ENCODE measurements at regions not wholly inside any gene's neighbourhood (a gene's known extent, or its start where the extent isn't known, plus 50 kb on each side); places are given as distances from the start of the nearest gene placed in this dataset.
"Not testable (repeated sequence)": the region's sequence is repeated elsewhere in the genome, so short reads cannot be mapped to it uniquely, and the experiment has no call there.

DNA sequence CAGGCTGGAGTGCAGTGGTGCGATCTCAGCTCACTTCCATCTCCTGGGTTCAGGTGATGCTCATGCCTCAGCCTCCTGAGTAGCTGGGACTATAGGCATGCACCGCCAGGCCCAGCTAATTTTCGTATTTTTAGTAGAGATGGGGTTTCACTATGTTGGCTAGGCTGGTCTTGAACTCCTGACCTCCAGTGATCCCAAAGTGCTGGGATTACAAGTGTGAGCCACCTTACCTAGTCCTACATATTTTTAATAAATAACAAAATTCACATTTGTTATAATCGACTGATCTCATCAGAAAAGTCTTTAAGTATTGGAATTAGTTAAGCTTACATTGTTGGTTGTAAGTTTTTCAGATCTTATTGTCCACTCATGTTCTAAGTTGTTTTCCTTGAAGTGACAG, 83.4 kb upstream of the TPTE start:
- not testable (repeated sequence) for DNase-seq

DNA sequence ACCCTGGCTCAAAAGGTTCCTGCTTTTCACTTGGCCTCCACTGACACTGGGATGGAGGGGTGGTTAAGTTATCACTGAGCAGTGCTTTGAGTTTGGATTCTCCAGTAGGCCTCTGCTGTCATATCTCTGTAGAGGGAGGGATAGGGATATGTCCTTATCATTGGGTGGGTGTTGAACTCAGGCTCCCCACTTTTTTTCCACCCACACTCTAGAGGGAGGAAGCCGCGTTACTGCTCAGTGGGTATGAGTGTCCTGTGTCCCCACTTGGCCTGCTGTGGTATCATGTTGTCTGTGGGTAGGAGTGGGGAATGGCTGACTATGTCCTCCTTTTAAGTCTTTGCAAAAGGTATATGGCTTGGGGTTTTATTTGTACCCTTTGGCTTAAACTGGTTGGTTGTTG, 80.7 kb upstream of the TPTE start:
- DNase-seq, result not testable (repeated sequence)

DNA sequence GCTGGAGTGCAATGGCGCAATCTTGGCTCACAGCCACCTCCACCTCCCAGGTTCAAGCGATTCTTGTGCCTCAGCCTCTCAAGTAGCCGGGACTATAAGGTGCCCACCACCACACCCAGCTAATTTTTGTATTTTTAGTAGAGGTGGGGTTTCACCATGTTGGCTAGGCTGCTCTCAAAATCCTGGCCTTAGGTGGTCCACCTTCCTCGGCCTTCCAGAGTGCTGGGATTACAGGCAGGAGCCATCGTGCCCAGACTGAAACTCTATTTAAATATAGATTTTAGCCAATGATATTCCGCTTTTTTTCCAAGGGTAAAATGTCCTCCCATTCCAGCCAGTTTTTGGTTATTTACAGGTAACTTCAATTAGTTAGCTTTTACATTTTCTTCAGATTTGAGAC, 79.4 kb upstream of the TPTE start:
- DNase-seq, result not testable (repeated sequence)

DNA sequence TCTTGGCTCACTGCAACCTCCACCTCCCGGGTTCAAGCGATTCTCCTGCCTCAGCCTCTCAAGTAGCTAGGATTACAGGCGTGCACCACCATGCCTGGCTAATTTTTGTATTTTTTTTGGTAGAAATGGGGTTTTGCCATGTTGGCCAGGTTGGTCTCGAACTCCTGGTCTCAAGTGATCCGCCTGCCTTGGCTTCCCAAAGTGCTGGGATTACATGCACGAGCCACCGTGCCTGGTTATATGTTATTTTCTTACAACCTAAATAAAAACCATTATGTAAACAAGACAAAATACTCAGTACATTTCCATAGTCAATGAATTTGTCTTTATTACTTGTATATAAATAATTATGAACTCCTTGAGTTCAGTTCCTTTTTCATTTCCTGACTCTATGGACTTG, 75.7 kb upstream of the TPTE start:
- not testable (repeated sequence) for DNase-seq

DNA sequence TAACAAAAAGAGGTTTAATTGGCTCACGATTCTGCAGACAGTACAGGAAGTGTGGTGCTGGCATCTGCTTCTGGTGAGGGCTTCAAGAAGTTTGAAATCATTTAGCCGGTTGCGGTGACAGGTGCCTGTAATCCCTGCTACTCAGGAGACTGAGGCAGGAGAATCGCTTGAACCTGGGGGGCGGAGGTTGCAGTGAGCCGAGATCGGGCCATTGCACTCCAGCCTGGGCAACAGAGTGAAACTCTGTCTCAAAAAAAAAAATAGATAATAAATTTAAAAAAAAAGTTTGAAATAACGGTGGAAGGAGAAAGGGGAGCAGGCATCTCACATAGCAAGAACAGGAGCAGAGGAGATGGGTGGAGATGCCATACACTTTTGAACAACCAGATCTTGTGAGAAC, 71.9 kb upstream of the TPTE start:
- DNase-seq, result not testable (repeated sequence)

DNA sequence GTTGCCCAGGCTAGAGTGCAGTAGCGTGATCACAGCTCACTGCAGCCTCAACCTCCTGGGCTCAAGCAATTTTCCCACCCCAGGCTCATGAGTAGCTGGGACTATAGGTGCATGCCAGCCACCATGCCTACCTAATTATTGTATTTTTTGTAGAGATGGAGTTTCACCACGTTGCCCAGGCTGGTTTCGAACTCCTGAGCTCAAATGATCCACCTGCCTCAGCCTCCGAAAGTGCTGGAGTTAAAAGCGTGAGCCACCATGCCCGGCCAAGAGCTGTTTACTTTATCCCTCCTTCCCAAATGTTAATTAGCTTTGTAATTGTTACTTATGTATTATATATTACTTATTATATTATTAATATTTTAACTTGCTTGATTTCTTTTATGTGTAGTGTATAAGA, 70.1 kb upstream of the TPTE start:
- not testable (repeated sequence) for DNase-seq

DNA sequence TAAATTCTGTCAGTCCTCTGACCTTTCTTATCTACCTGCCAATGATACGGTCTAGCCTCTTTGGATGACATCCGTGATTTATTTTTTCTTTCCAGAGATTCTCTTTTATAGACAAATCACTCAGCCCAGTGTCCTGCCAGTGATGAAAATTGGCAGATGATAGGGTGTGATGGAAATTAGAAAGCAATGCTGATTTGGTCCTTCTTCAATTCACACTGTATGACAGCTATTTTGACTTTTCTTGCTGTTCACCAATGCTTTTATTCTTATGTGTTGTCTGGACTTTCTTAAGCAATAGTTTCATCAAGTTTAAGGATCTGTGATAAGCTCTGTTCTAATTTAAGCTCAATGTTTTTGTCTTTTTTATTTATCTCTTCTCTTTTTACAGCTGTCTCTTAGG, 63.6 kb upstream of the TPTE start:
- not testable (repeated sequence) for DNase-seq

DNA sequence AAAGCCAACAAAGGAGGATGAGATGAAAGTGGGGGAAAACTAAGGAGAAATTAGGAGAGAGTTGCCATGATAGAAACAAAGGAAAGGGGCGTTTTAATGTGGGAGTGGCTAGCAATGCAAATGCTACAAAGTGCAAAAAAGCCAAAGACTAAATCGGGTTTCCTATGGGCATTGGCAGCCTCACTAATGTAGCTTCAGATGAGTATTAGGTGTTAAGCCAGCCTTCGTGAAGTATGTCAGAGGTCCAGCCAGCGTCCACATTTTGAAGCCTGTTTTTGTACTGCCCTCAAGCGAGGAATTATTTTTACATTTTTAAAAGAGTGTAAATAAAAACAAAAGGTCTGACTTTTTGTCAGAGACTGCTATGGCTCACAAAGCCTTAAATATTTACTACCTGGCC, 60.4 kb upstream of the TPTE start:
- not testable (repeated sequence) for DNase-seq

DNA sequence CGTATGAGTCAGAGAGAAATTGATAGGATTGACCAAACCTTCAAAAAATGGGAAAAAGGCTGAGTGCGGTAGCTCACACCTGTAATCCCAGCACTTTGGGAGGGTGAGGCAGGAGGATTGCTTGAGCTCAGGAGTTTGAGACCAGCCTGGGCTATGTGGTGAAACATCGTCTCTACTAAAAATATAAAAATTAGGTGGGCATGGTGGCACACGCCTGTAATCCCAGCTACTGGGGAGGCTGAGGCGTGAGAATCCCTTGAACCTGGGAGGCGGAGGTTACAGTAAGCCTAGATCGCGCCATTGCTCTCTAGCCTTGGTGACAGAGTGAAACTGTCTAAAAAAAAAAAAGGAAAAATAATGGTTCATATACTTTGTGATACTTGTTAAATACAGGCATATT, 59.9 kb upstream of the TPTE start:
- DNase-seq, result not testable (repeated sequence)

DNA sequence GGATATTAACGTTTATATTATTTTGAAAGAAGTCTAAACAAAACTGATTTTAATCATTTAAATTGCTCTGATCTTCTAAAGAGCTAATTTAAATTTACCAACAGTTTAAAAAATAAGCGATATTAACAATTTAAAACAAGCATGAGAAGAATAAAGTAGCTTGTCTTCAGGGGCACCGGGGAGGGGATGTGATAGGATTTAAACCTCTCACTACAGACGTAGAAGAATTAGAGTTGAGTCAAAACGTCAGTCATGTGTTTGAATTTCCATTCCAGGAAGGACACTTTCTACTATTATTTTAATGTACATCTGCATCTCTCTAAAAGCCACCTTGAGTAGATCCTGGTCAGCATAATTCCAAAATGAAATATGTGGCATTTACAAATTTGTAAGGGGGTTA, 58.2 kb upstream of the TPTE start:
- DNase-seq, result no peak

DNA sequence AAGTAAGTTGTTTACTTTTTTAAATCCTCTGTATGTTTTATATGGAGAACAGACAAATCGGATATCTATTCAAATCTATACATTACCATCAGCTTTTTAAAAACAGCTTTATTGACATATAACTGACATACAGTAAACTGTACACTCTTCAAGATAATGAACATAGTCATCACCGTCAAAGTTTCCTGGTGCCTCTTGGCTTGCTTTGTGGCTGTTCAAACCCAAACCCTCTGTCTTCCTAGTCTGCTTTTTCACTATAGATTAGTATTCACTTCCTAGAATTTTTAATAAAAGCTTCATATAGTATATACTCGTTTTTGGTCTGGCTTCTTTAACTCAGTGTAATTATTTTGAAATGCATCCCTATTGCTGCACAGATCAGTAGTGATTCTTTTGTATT, 56.4 kb upstream of the TPTE start:
- no peak for DNase-seq

DNA sequence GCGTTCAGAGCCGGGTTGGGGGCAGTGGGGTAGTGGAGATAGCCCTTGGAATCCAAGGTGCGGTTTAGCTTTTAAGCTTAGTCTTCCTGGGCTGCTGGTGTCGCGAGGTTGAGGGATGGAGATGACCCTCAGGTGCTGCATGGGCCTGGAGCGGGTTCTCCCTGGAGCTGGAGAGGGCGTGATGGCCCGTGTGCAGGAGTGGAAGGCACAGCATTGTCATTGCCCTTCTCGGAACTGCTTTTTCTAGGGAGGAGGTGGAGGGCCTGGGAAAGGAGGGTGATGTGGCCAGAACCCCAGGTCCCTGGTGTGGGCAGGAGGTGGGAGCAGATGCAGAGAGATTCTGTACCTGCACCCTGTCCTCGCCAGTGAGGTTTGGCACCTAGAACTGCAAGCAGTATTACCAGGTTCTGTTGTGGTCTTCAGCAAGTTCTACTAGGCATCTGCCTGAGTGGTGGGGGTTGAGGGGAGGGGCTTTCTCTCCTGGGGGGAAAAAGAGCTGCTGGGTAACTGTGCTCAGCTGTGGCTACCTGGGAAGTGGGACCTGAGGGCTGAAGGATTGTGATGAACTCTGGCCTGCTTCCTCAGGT, 55.8 kb upstream of the TPTE start:
- DNase-seq, result not testable (repeated sequence)

DNA sequence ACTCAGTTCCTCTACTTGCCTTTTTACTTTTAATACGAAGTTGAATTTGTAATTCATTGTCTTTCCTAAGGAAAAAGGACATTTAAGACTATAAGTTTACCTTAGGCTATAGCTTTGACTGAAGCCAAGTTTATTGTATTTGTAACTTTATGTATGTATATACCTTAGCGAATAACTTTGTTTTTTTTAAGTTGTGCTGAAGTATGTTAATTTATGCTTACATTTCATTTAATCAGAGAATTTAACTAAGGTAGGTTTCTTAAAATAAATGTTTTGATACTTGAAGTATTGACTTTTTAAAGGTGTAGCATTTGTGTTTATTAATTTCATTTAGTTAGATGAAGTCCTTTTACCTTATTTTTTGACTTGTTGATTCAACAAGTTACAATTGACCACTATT, 55.2 kb upstream of the TPTE start:
- no peak for DNase-seq

Data from stimulated activated CD4-positive, alpha-beta T cell treated with anti-CD3 and anti-CD28 coated beads, Interleukin-15, amount 100 ng/mL, for 24 hours (primary cell).